PFSK-1 (cell line): ENCODE measurements at regions not wholly inside any gene's neighbourhood (a gene's known extent, or its start where the extent isn't known, plus 50 kb on each side); places are given as distances from the start of the nearest gene placed in this dataset.

Experiments used
- FOXP2 ChIP-seq: optimal IDR thresholded peaks from 2 replicates; pipeline ENCODE3; 2011; ENCODE audit warnings: borderline replicate concordance, control low read depth, inconsistent platforms; ENCODE audit not compliant: insufficient read depth; ENCODE audit errors: extremely low read length, extremely low read depth
- POLR2AphosphoS5 ChIP-seq: IDR thresholded peaks from 2 replicates; pipeline ENCODE4 v1.6.1; 2012; ENCODE audit warnings: low read depth, mild to moderate bottlenecking, control low read depth, low read length, moderate library complexity
- SIN3A ChIP-seq: IDR thresholded peaks from 2 replicates; pipeline ENCODE4 v1.6.1; 2012; ENCODE audit warnings: mild to moderate bottlenecking, low read length, moderate library complexity, borderline replicate concordance; ENCODE audit not compliant: insufficient read depth
- TAF1 ChIP-seq: IDR thresholded peaks from 2 replicates; pipeline ENCODE4 v1.6.1; 2012; ENCODE audit warnings: low read length, control low read depth, borderline replicate concordance; ENCODE audit not compliant: insufficient read depth
- TF ChIP-seq, protein P1 (sequence below), 2 experiments: IDR thresholded peaks; 2 replicates each; pipeline versions ENCODE4 v1.6.1 to v1.8.0; 2011 to 2012; ENCODE audit warnings: low read depth in 2 of 2, low read length in 2 of 2, control low read depth in 1 of 2, inconsistent platforms in 1 of 2, mild to moderate bottlenecking in 1 of 2, moderate library complexity in 1 of 2; ENCODE audit not compliant: insufficient read depth in 1 of 2

DNA sequence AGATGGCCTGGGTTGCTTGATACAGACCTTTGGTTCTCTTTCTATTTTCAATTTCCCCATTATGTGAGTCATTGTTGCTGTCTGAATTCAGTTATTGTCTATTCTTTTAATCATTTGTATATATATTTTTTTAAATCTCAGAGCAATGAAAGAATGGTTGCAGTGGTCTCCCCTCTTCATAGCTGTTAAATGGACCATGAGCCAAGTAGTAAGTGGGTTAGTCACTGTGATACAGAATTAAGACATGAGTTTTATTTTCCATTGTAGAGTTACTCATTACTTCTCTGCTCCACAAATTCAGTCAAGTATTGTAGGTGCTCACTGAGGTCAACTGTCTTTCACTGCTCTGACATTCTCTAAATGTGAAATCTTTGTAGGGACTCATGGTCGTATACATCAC, 174.6 kb upstream of the GRAMD2B start:
- TF ChIP-seq SIN3A (no peak), POLR2AphosphoS5 (no peak), TAF1 (no peak), FOXP2 (no peak)
- TF ChIP-seq, protein P1, sequence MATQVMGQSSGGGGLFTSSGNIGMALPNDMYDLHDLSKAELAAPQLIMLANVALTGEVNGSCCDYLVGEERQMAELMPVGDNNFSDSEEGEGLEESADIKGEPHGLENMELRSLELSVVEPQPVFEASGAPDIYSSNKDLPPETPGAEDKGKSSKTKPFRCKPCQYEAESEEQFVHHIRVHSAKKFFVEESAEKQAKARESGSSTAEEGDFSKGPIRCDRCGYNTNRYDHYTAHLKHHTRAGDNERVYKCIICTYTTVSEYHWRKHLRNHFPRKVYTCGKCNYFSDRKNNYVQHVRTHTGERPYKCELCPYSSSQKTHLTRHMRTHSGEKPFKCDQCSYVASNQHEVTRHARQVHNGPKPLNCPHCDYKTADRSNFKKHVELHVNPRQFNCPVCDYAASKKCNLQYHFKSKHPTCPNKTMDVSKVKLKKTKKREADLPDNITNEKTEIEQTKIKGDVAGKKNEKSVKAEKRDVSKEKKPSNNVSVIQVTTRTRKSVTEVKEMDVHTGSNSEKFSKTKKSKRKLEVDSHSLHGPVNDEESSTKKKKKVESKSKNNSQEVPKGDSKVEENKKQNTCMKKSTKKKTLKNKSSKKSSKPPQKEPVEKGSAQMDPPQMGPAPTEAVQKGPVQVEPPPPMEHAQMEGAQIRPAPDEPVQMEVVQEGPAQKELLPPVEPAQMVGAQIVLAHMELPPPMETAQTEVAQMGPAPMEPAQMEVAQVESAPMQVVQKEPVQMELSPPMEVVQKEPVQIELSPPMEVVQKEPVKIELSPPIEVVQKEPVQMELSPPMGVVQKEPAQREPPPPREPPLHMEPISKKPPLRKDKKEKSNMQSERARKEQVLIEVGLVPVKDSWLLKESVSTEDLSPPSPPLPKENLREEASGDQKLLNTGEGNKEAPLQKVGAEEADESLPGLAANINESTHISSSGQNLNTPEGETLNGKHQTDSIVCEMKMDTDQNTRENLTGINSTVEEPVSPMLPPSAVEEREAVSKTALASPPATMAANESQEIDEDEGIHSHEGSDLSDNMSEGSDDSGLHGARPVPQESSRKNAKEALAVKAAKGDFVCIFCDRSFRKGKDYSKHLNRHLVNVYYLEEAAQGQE (IDR thresholded peaks at IDR 0.05; ENCODE audit: insufficient read depth in 1 of 2, low read depth in 2 of 2, low read length in 2 of 2) = no peak
